COLO668 (cell line): ENCODE measurements at regions not wholly inside any gene's neighbourhood (a gene's known extent, or its start where the extent isn't known, plus 50 kb on each side); places are given as distances from the start of the nearest gene placed in this dataset.

ENCODE experiments used
- DNase-seq: peaks from one replicate; lab custom pipeline; 2025; ENCODE audit not compliant: unreplicated experiment; lab: John Stamatoyannopoulos, UW

DNA sequence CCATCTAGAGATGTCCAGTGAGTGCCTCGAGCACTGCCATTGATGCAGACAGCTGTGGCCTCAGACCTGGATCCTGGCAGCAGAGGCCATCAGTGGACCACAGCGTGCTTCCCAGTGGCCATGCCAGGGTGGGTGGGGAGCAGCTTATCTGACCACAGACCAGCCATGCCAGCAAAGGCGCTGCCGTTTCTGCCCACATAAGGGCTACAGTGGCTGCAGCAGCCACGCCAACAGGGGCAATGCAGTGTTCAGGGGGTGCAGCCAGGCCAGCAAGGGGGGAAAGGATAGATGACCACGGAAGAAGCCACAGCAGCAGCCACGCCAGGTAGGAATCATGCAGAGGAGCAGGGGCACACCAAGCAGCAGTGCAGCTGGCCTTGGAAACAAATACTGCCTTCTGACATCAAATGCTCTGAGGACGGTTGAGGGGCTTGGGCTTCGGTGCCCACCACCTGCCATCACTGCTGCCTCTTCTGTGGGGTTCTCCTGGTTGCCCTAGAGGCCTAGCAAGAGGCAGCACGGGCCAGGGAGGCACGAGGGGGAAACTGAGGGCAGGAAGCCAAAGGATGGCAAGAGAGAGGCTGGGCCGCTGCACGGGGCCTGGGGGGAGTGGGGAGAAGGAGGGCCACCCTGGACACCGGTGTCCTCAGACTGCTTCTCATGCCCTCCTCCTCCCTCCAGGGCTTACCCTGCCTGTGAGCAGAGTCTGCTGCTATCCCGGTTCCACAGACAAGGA is 94.7 kb upstream of the RUNX3 start:
- DNase-seq, result no peak

DNA sequence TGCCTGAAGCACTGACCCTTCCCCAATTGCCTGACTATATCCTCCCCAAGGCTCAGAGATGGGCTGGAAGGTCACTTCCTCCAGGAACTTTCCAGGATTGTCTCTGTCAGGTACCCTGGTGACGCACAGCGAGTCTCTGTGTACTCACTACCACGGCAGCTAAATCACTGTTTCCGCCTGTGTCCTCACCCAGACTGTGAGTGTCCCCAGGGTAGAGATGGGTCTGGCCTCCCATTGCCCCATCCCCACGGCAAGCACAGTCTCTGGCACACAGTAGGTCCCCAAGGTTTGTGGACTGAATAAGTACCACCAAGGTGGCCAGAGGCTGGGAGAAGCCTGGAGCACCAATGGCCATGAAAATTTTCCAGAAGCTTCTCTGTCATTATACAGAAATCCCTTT is 93.8 kb upstream of the RUNX3 start:
- DNase-seq, result no peak

DNA sequence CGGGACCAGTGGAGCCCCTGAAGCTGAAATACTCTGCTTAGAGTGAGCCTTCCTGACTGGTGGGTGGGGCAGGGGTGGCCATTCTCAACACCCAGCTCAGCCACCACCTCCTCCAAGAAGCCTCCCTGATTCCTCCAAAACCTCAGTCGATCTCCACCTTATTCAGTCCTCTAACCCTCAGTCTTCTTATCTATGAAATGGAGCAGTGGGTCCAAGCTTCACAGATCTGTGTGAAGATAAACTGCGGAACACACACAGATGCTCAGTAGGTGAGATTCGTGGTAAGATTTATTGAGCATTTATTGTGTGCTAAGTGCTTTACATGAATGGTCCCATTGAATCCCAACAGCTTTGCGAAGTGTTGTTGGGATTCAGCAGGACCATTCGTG is 93.1 kb upstream of the RUNX3 start:
- DNase-seq, result no peak

DNA sequence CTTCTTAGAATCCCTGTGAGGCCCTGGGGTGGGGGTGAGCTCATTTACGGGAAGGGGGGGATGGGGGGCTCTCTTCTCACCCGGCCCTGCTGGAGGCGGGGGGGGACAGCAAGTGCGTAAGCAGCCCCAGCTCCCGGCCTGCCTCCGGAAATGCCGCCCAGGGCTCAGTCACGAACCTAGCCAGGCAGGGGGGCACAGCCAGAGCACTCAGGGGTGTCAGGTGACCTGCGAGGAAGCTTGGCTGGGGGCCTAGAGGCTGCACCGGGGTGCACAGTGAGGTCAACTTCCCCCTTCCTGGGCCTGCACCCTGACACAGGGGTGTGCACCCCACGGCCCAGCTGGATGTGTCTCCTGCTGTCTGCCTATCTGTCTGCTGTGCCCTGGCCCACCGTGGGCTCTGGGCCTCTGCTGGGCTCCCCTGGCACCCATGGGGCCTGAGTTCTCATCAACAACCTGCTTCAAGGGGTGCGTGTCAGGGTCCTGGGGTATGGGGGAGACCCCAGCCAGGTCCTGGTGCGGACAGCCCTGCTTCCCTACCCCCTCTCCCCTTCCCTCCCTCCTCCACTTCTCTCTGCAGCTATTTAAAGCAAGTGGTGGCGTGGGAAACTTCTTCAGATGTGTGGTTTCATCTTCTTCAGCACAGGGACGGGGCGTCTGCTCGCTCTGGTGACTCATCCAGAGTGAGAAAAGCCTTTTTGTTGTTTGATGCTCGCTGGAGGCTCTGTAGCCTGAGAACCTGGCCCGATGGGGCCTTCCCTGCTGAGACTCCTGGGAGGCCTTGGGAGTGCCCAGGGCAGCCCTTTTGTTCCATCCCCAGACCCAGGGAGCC is 92.5 kb upstream of the RUNX3 start:
- no peak for DNase-seq

DNA sequence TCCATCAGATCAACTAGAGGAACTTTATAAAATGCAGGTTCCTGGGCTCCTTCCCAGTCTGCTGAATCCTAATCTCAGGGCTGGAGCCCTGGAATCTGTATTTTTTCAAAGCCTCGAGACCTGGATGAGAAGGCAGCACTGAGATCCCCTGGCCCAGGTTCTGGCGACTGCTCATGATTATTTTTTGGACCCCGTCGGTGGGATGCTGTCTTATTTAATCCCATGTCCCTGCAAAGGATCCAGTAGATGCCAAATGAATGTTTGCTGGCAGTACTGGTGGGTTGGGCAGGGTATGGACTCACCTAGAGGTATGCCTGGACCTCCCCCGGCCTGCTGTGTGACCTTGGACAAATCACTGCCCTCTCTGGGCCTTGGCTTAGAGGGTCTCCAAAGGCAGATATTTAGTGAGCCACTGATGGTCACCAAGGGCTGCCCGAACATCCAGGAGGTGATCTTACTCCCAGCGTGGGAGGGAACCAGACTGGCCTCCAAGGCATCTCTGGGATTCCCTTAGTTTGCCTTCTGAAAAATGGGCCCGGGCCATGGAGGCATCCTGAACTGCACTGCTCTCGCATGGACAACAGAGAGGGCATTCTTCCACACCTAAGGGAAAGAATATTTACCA is 91.6 kb upstream of the RUNX3 start:
- DNase-seq, result no peak

DNA sequence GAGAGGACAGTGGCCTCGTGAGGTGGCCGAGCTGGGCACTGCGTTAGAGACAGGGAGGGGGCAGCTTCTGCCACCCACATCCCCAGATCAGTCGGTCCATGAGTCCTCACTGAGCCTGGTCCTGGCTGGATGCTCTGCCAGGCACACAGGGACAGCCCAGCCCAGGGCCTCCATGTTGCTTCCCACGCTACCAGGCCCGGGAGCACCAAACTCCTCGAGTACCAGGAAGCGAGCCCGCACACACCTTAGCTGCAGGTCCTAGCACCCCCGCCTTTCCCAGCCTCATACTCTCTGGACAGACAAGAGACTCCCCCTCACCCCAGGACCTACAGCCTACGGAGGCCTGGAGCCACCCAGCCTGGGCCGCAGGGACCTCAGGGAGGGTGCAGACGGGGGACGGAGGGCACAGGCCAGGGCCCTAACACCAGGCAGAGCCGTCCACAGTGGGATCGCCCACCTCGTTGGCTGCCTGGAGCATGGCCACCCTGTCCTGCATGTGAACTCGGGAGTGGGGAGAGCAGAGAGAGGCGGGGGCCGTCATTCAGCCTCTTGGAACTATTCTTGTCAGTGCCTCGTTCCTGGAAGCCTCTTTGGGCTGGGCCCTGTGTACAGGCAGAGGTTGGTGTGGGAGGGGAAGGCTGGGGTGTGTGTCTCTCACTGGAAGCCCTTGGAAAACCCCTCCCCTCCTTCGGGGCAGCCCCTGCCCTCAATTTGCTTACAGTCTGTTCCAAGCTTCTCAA is 90.9 kb upstream of the RUNX3 start:
- no peak for DNase-seq

DNA sequence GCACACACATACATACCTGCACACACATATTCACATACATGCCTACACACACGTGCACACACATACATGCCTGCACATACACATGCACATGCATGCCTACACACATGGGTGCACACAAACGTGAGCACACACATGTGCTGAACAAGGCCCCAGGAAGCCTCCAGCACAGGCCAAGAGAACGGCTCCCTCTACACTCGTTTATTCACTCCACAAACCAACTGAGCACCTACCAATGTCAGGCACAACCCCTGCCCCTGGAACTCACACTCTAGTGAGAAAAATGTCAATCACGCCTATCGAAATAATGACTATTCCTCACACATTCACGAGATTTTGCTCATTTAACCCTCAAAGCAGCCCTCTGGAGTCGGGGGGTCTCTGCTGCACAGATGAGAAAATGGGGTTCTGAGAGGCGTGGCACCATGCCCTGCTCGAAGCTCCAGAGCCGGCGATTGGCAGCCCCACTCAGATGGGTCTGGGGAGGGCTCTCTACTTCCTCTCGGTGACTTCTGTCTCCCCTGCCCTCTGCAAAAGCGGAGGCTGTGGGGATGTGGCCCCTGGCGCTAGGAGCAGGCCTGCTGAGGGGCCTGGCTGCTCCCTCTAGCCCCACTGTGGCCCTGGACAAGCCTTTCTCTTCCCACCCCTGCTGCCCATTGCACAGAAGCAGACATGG is 90.2 kb upstream of the RUNX3 start:
- DNase-seq, result no peak

DNA sequence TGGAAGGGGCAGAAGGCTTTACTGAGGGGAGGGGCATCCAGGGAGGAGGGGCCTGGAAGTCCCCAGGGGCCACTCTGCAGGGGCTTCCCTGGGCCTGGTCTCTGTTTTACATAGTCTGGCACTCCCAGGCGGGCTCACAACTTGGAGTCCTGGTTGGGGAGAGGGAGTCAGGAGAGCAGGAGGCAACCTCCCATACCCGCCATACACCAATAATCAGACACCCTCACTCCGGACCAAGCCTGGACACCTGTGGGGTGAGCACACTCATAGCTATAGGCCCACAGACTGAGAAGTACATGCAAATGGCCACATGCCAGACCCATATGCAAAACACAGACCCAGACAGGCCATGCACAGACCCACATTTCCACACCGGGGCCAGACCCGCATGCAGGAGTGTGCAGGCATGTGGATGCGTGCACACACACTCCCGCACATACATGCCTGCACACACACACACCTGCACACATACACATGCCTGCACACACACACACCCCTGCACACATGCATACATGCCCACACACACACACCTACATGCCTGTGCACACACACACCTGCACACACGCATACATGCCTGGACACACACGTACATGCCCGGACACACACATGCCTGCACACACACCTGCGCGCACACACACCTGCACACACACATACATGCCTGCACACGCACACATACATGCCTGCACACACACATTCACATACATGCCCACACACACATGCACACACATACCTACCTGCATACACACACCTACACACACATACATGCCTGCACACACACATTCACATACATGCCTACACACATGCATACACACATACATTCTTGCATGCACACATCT is 89.5 kb upstream of the RUNX3 start:
- DNase-seq, result no peak

DNA sequence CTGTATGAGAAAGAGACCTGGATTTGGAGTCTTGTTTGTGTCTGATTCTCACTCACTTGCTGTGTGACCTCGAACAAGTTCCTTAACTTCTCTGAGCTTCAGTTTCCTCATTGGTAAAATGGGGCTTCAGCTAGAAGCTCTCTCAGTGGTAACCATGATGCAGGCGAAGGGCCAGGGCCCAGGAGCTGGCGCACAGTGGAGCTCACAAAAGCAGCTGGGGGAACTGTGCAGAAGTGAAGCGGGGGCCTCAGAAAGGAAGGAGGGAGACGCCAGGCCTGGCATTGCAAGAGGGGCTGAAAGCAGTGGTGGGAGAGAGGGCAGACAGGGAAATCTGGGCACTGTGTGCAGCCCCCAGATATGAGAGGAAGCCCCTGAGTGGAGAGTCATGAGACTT is 88.9 kb upstream of the RUNX3 start:
- DNase-seq, result no peak

DNA sequence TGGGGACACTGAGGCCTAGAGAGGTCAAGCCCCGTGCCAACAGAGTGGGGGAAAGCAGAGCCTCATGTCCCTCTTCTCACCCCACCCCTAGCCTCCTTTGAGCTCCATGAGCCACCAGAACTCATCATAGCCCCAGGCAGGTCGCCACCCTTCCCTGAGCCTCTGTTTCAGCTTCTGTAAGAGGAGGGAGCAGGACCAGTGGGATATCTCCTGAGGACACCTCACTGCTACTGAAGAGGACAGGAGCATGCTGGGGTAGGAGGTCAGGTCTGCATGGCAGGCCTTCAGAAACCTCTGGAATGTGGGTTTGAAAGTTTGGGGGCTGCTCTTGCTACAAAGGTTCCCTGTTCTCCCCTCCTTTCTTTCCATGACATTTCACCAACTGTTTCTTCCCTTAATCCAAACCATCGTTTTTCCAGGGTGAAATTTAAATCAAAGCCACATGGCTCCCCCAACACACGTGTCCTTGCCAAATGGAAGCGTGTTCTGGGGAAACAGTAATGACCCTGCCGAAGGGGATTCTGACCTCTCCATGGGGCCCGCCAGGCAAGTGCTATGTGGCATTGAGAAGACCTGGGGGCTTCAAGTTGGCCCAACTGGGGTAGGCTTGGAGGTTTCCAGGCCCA is 88.1 kb upstream of the RUNX3 start:
- no peak for DNase-seq

DNA sequence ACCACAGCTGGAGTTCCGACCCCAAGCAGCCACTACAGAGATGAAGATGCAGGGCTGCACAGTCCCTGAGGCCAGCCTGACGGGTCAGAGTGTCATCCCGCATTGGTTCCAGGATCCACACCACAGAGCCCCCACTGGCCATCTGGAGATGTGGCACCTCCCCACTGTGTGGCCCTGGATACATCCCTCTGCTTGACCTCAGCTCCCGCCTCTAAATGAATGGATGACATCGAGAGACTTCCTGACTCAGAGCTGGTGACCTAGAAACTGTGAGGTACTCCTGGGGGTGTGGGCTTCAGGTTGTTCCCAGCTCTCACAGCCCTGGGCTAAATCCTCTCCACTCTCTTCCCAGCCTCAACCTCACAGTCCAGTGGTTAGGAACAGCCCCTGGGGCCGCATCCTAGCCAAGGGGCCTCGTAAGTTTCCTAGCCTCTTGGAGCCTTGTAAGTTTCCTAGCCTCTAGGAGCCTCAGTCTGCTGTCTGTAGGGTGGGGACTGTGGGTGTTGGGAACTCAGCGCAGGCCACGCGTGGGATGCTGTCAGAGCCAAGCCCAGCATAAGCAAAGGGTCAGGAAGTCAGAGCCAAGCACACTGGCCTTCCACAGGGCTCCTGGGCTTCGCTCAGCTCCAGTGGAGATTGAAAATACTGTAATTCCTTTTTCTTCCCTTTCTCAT is 87.5 kb upstream of the RUNX3 start:
- no peak for DNase-seq

DNA sequence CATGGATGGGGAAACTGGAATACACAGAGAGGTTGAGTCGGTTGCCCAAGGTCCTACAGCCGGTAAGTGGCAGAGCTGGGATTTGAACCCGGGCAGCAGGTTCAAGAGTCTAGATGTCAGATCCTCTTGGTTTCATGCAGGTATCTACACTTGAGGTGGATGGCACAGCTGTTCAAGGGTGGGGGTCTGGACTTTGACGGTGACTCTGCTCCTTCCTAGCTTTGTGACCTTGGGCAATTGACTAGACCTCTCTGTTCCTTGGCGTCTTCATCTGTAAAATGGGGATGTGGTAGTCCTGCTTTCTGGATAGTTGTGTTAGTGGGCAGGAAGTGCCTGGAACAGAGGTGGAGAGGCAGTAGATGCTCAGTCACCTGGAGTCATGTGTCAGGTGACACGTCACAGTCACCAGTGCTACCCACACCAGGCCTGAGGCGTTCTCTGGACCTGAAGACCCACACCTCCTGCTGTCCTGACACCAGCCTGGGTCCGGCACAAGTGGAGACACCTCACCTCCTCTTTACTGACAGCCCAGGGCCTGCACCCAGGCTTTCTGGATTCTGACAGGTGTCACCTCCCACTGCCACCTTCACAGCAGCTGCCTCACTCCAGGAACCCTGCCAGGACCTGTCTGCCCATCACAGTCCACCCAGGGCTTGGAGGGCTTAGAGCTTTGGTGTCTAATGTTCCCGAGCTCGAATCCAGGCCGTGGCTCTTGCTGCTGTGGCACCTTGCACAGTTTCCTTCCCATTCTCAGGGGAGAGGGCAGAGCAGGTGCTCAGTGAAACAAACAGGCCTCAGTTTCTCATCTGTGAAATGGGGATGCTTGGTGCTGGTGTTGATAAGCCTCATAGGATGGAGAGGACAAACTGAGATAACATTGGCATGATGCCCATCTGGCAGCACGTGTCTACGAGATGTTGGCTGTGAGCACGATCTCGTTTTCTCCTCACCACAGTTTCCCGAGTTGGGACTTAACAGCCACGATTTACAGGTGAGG is 83.2 kb upstream of the RUNX3 start:
- DNase-seq, result no peak

DNA sequence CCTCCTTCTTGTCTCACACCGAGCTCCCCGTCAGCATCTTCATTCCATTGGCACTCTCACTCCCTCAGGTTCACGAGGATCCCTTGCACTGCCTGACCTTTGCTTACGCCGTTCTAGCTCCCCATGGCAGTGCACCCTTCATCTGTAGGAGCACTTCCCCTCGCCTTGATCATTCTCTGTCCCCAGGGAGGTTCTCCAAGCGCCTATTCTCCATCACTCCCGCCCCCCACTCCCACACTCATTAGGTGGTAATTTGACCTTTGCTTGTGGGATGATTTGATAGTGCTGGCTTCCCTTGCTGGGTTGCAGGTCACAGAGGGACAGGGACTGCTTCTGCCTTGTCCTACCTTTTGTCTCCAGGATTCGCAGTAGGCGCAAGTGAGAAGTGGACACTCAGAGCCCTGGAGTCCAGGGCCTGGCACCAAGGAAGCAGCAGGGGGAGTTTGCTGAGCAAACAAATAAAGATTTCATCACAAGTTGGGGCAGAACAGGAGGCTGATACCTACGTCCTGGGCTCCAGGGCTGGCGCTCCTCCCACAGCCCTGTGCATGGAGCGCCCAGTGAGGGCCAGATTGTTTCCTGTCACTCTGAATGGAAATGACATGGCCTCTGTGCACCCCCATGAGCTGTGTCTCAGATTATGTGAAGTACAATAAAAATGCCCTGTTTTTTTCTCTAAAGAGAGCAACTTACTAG is 82.0 kb upstream of the RUNX3 start:
- DNase-seq, result no peak

DNA sequence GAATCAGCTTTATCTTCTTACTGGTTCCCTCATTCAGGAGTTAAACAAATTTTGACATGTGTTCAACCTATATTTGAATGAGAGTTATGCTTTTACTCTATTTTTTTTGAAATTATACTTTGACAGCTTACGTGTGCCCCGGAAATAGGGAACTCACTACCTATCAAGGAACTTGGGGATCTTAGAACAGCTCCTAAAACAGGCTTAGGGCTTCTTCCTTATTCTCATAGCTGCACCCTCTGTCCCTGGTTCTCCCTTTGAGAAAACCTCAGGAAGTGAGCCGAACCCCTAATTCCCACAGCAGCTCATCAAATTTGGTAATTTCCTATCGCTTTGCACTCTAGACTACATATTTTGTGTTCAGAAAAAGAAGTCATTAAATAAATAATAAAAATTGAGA is 81.2 kb upstream of the RUNX3 start:
- no peak for DNase-seq

DNA sequence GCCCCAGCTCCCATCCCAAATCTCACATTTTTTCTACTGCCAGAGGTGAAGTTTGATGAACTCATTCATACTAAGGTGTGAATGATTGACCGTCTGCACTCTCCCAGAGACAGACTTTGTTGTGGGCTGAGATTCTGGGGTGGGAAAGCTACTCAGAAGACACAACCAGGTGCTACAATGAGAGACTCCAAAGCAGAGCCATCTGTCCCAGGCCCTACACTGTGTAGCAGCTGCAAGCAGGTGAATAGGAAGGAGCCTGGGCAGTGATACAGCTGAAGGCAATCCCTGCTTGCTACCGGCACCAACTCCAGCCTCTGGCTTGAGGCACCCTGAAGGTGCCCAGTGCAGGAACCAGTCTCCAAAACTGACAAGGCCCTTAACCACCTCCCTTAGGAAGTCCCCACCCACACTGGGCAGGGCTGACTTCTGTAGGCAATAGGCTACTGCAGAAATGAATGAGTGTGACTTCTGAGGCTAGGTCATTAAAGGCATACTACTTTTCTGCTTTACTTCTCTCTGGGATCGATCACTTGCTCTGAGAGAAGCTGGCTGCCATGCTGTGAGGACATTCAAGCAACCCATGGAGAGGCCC is 79.7 kb upstream of the RUNX3 start:
- no peak for DNase-seq

DNA sequence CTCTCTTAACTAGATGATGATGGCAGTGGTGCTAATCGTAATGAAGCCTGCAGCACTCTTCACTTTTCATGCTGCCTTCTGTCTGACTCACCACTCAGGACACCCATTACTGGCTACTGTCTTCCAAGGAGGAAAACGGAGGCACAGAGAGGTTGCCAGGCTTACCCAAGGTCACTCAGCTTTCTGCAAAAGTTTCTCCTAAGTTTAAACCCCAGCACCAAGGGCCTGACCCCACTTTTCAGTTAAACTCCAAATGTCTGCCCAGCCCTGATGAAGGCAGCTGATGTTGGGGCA is 78.1 kb upstream of the RUNX3 start:
- no peak for DNase-seq
